ENCODE measurements at regions not wholly inside any gene's neighbourhood (a gene's known extent, or its start where the extent isn't known, plus 50 kb on each side); places are given as distances from the start of the nearest gene placed in this dataset.

- TF ChIP-seq HINFP (CRISPR knock-in tag; IDR thresholded peaks at IDR 0.05; ENCODE audit: low read depth) (no peak), ZNF570 (CRISPR knock-in tag; IDR thresholded peaks at IDR 0.05; ENCODE audit: borderline replicate concordance) (no peak), RXRB (CRISPR knock-in tag; IDR thresholded peaks at IDR 0.05; ENCODE audit: borderline replicate concordance) (no peak), RNF219 (CRISPR knock-in tag; IDR thresholded peaks at IDR 0.05) (no peak), STAG1 (CRISPR knock-in tag; IDR thresholded peaks at IDR 0.05) (no peak), ZFP62 (CRISPR knock-in tag; IDR thresholded peaks at IDR 0.05) (no peak), ZSCAN12 (CRISPR knock-in tag; IDR thresholded peaks at IDR 0.05) (no peak), ZNF670 (CRISPR knock-in tag; IDR thresholded peaks at IDR 0.05; ENCODE audit: borderline replicate concordance) (no peak), ZNF335 (CRISPR knock-in tag; IDR thresholded peaks at IDR 0.05) (no peak), ZNF281 (CRISPR knock-in tag; IDR thresholded peaks at IDR 0.05; ENCODE audit: borderline replicate concordance) (no peak)
Measured at GRCh38 chr14:38410442-38410841, 154.5 kb upstream of the CLEC14A start (continued).

Measured in HepG2 (cell line).